Activated CD8-positive, alpha-beta memory T cell treated with anti-CD3 and anti-CD28 coated beads, Interleukin-2, amount 10 ng/mL, durations not matched to agents 7 days and 5 days (primary cell): ENCODE measurements at regions not wholly inside any gene's neighbourhood (a gene's known extent, or its start where the extent isn't known, plus 50 kb on each side); places are given as distances from the start of the nearest gene placed in this dataset.

ENCODE experiments used
- ATAC-seq: fragments of 150-1000 bp; cut with Tn5 transposase; one replicate; pipeline ENCODE4 v1.10.0; 2021; ENCODE audit warnings: moderate library complexity
- CTCF ChIA-PET: fragments of 350-600 bp; sonication (Branson Sonifier 250); formaldehyde crosslinking; loops from one replicate; lab custom pipeline; 2021; ENCODE audit warnings: antibody characterized with exemption; lab: Charles Lee
- DNase-seq: peaks from one replicate; pipeline ENCODE4 v3.0.0-alpha.2; 2020
- H3K27ac Mint-ChIP-seq: one replicate; pipeline ENCODE4 v1.8.0; 2021; ENCODE audit warnings: mild to moderate bottlenecking, mixed read lengths
- H3K27me3 Mint-ChIP-seq: one replicate; pipeline ENCODE4 v1.8.0; 2021; ENCODE audit warnings: mixed read lengths
- H3K36me3 Mint-ChIP-seq: one replicate; pipeline ENCODE4 v1.8.0; 2021; ENCODE audit warnings: mild to moderate bottlenecking, mixed read lengths
- H3K4me1 Mint-ChIP-seq: one replicate; pipeline ENCODE4 v1.8.0; 2021; ENCODE audit warnings: mixed read lengths
- H3K4me3 Mint-ChIP-seq: one replicate; pipeline ENCODE4 v1.8.0; 2021; ENCODE audit warnings: mild to moderate bottlenecking, moderate library complexity, mixed read lengths
- H3K9me3 Mint-ChIP-seq: one replicate; pipeline ENCODE4 v1.8.0; 2022; ENCODE audit warnings: low read depth, mixed read lengths

- H3K27ac Mint-ChIP-seq: no peak overlapping the region
- CTCF ChIA-PET: no interaction called here
- H3K27me3 Mint-ChIP-seq: no peaks in the 10 kb centered on the region
- DNase-seq: no peak
- no peaks in the 10 kb centered on the region for H3K36me3 Mint-ChIP-seq
- H3K4me1 Mint-ChIP-seq: no peaks in the 10 kb centered on the region
- peaks cover 4% of the 10 kb centered on the region for H3K9me3 Mint-ChIP-seq
- H3K4me3 Mint-ChIP-seq: no peak overlapping the region
- ATAC-seq: no peak
These were observed 212.1 kb upstream of the POU3F3 start for GRCh38 chr2:104641786-104642185.

- no peaks in the 10 kb centered on the region for H3K4me1 Mint-ChIP-seq
- no peak overlapping the region for H3K4me3 Mint-ChIP-seq
- H3K27me3 Mint-ChIP-seq: no peaks in the 10 kb centered on the region
- CTCF ChIA-PET: no interaction called here
- no peak overlapping the region for H3K27ac Mint-ChIP-seq
- H3K9me3 Mint-ChIP-seq: no peaks in the 10 kb centered on the region
- no peaks in the 10 kb centered on the region for H3K36me3 Mint-ChIP-seq
- DNase-seq (no peak), ATAC-seq (no peak)
These were observed 205.5 kb upstream of the POU3F3 start for GRCh38 chr2:104648376-104648775.

- no peak for ATAC-seq
- no peaks in the 10 kb centered on the region for H3K27me3 Mint-ChIP-seq
- CTCF ChIA-PET: no interaction called here
- H3K4me3 Mint-ChIP-seq: no peak overlapping the region
- H3K27ac Mint-ChIP-seq: no peak overlapping the region
- DNase-seq: no peak
- no peaks in the 10 kb centered on the region for H3K9me3 Mint-ChIP-seq
- no peaks in the 10 kb centered on the region for H3K4me1 Mint-ChIP-seq
- H3K36me3 Mint-ChIP-seq: no peaks in the 10 kb centered on the region
These were observed 204.0 kb upstream of the POU3F3 start for GRCh38 chr2:104649866-104650265.

GRCh38 chr2:104650405-104650996 is 203.4 kb upstream of the POU3F3 start:
- H3K27me3 Mint-ChIP-seq: no peaks in the 10 kb centered on the region
- H3K36me3 Mint-ChIP-seq: no peaks in the 10 kb centered on the region
- H3K4me1 Mint-ChIP-seq: no peaks in the 10 kb centered on the region
- no peak for DNase-seq
- no peak for ATAC-seq
- CTCF ChIA-PET: no interaction called here
- H3K9me3 Mint-ChIP-seq: no peaks in the 10 kb centered on the region
- no peak overlapping the region for H3K4me3 Mint-ChIP-seq
- no peak overlapping the region for H3K27ac Mint-ChIP-seq

- no peaks in the 10 kb centered on the region for H3K36me3 Mint-ChIP-seq
- H3K9me3 Mint-ChIP-seq: no peaks in the 10 kb centered on the region
- CTCF ChIA-PET: no interaction called here
- peaks cover 11% of the 10 kb centered on the region for H3K27me3 Mint-ChIP-seq
- ATAC-seq (no peak), DNase-seq (no peak)
- no peak overlapping the region for H3K27ac Mint-ChIP-seq
- H3K4me3 Mint-ChIP-seq: no peak overlapping the region
- H3K4me1 Mint-ChIP-seq: peaks cover 5% of the 10 kb centered on the region
These were observed 199.1 kb upstream of the POU3F3 start for GRCh38 chr2:104654811-104655210.

GRCh38 chr2:104656571-104657163 is 197.2 kb upstream of the POU3F3 start:
- no peaks in the 10 kb centered on the region for H3K36me3 Mint-ChIP-seq
- CTCF ChIA-PET: interaction anchor here (0.7 kb wide), 1 partner anchor 1913 kb away, joined by 3 read pairs; no protein-coding TSS in a partner anchor
- H3K27ac Mint-ChIP-seq: no peak overlapping the region
- peaks cover 5% of the 10 kb centered on the region for H3K4me1 Mint-ChIP-seq
- no peak for ATAC-seq
- H3K9me3 Mint-ChIP-seq: no peaks in the 10 kb centered on the region
- no peak for DNase-seq
- H3K4me3 Mint-ChIP-seq: no peak overlapping the region
- H3K27me3 Mint-ChIP-seq: peaks cover 11% of the 10 kb centered on the region

- ATAC-seq: no peak
- Mint-ChIP-seq H3K9me3 (no peaks in the 10 kb centered on the region), H3K27me3 (peaks cover 11% of the 10 kb centered on the region), H3K27ac (no peak overlapping the region), H3K4me1 (peaks cover 5% of the 10 kb centered on the region), H3K4me3 (no peak overlapping the region), H3K36me3 (no peaks in the 10 kb centered on the region)
- CTCF ChIA-PET: interaction anchor here (0.6 kb wide), 1 partner anchor 25 kb away, joined by 3 read pairs; no protein-coding TSS in a partner anchor
- no peak for DNase-seq
These were observed 195.6 kb upstream of the POU3F3 start for GRCh38 chr2:104658144-104658835.

- Mint-ChIP-seq H3K4me3 (no peak overlapping the region), H3K27me3 (peaks cover 11% of the 10 kb centered on the region), H3K9me3 (no peaks in the 10 kb centered on the region), H3K4me1 (peaks cover 5% of the 10 kb centered on the region), H3K27ac (no peak overlapping the region), H3K36me3 (no peaks in the 10 kb centered on the region)
- CTCF ChIA-PET: no interaction called here
- ATAC-seq (no peak), DNase-seq (no peak)
These were observed 194.9 kb upstream of the POU3F3 start for GRCh38 chr2:104658904-104659591.

- DNase-seq (no peak), ATAC-seq (no peak)
- no peak overlapping the region for H3K4me3 Mint-ChIP-seq
- no peak overlapping the region for H3K27ac Mint-ChIP-seq
- no peaks in the 10 kb centered on the region for H3K36me3 Mint-ChIP-seq
- peaks cover 11% of the 10 kb centered on the region for H3K27me3 Mint-ChIP-seq
- H3K9me3 Mint-ChIP-seq: no peaks in the 10 kb centered on the region
- H3K4me1 Mint-ChIP-seq: peaks cover 5% of the 10 kb centered on the region
- CTCF ChIA-PET: no interaction called here
These were observed 192.9 kb upstream of the POU3F3 start for GRCh38 chr2:104660991-104661390.

GRCh38 chr2:104664672-104665071 is 189.2 kb upstream of the POU3F3 start:
- H3K4me1 Mint-ChIP-seq: no peaks in the 10 kb centered on the region
- no peak overlapping the region for H3K4me3 Mint-ChIP-seq
- H3K27ac Mint-ChIP-seq: no peak overlapping the region
- no peak for DNase-seq
- ATAC-seq: no peak
- no peaks in the 10 kb centered on the region for H3K36me3 Mint-ChIP-seq
- H3K27me3 Mint-ChIP-seq: no peaks in the 10 kb centered on the region
- no peaks in the 10 kb centered on the region for H3K9me3 Mint-ChIP-seq
- CTCF ChIA-PET: no interaction called here

GRCh38 chr2:104668631-104669030 is 185.3 kb upstream of the POU3F3 start:
- no peak overlapping the region for H3K4me3 Mint-ChIP-seq
- DNase-seq (no peak), ATAC-seq (no peak)
- no peak overlapping the region for H3K27ac Mint-ChIP-seq
- no peaks in the 10 kb centered on the region for H3K9me3 Mint-ChIP-seq
- no peaks in the 10 kb centered on the region for H3K36me3 Mint-ChIP-seq
- H3K27me3 Mint-ChIP-seq: no peaks in the 10 kb centered on the region
- no peaks in the 10 kb centered on the region for H3K4me1 Mint-ChIP-seq
- CTCF ChIA-PET: no interaction called here

GRCh38 chr2:104673225-104673624 is 180.7 kb upstream of the POU3F3 start:
- Mint-ChIP-seq H3K27me3 (no peaks in the 10 kb centered on the region), H3K9me3 (no peaks in the 10 kb centered on the region), H3K4me1 (no peaks in the 10 kb centered on the region), H3K4me3 (no peak overlapping the region), H3K36me3 (no peaks in the 10 kb centered on the region), H3K27ac (no peak overlapping the region)
- CTCF ChIA-PET: interaction anchor here (1.0 kb wide), 1 partner anchor 101 kb away, joined by 3 read pairs; no protein-coding TSS in a partner anchor
- no peak for ATAC-seq
- no peak for DNase-seq

GRCh38 chr2:104678181-104678580 is 175.7 kb upstream of the POU3F3 start:
- CTCF ChIA-PET: no interaction called here

More at GRCh38 chr2:104678181-104678580, 175.7 kb upstream of the POU3F3 start:
- no peak overlapping the region for H3K4me3 Mint-ChIP-seq
- ATAC-seq (no peak), DNase-seq (no peak)
- H3K27me3 Mint-ChIP-seq: no peaks in the 10 kb centered on the region
- no peaks in the 10 kb centered on the region for H3K4me1 Mint-ChIP-seq
- no peaks in the 10 kb centered on the region for H3K9me3 Mint-ChIP-seq
- no peak overlapping the region for H3K27ac Mint-ChIP-seq
- no peaks in the 10 kb centered on the region for H3K36me3 Mint-ChIP-seq
